ENCODE measurements at regions not wholly inside any gene's neighbourhood (a gene's known extent, or its start where the extent isn't known, plus 50 kb on each side); places are given as distances from the start of the nearest gene placed in this dataset.
A peak's percentile ranks its signal among the peaks of the same experiment; 100 is the strongest.

DNA sequence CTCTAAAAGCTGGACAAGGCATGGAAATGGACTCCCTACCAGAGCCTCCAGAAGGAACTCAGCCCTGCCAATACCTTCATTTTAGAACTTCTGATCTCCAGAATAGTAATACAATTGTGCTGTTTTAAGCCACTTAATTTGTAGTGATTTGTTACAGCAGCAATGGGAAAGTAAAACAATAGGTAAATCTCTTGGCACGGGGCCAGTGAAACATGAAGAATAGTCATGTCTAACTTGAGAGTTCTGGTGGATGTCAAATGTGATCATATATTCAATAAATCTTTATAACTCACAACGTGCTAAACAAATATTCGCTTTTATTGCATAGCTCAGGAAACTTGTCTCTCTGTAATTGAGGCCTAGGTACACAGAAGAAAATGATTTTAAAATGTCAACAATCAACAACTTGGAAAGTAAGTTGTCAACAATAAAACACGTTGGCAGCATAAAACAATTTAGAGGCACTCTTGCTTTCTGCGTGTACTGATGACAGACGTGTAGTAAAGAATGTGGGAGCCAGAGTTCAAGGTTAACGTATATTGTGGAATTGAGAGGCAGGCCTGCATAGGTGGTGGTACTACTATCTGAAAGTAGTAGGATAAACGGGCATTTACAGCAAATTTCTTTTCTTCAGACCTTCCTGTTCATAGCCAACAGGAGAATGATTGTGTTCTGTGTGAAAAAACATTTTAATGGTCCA lies 140.5 kb upstream of the OPRM1 start:
- H3K9me3 ChIP-seq (ENCODE audit: low read length) = no peaks in the 10 kb centered on the region
- H3K79me2 ChIP-seq (replicated peaks; ENCODE audit: insufficient read depth, low read length) = no peaks in the 10 kb centered on the region
- H3K4me3 ChIP-seq (ENCODE audit: low read length) = no peak overlapping the region
- no peak overlapping the region for H2AFZ ChIP-seq (ENCODE audit: low read depth, low read length)
- no peaks in the 10 kb centered on the region for H4K20me1 ChIP-seq (ENCODE audit: insufficient read depth)
- no peak overlapping the region for H3K9ac ChIP-seq (ENCODE audit: low read length)
- no peaks in the 10 kb centered on the region for H3K36me3 ChIP-seq (ENCODE audit: insufficient read depth, low read length)
- H3K9me2 ChIP-seq (ENCODE audit: insufficient read depth, low read length) = no peaks in the 10 kb centered on the region
- no peak overlapping the region for H3K4me2 ChIP-seq (ENCODE audit: low read length)
- no peaks in the 10 kb centered on the region for H3K27me3 ChIP-seq (ENCODE audit: insufficient read depth, low read depth, low read length)
- H3F3A ChIP-seq (ENCODE audit: insufficient read depth, low read length, poor library complexity, severe bottlenecking) = no peaks in the 10 kb centered on the region
- TF ChIP-seq TAF1 (IDR thresholded peaks at IDR 0.05; ENCODE audit: low read depth) (no peak), EZH2 (IDR thresholded peaks at IDR 0.05; ENCODE audit: borderline replicate concordance, insufficient read depth, low read length, poor library complexity, severe bottlenecking) (no peak), MXI1 (conservative IDR thresholded peaks at IDR 0.05; ENCODE audit: poor library complexity, severe bottlenecking) (no peak), SMC3 (conservative IDR thresholded peaks at IDR 0.05; ENCODE audit: poor library complexity) (no peak), RAD21 (conservative IDR thresholded peaks at IDR 0.05) (no peak), POLR2AphosphoS5 (IDR thresholded peaks at IDR 0.05) (no peak), EP300 (conservative IDR thresholded peaks at IDR 0.05; ENCODE audit: poor library complexity, severe bottlenecking) (no peak)
- TF ChIP-seq, protein P1, sequence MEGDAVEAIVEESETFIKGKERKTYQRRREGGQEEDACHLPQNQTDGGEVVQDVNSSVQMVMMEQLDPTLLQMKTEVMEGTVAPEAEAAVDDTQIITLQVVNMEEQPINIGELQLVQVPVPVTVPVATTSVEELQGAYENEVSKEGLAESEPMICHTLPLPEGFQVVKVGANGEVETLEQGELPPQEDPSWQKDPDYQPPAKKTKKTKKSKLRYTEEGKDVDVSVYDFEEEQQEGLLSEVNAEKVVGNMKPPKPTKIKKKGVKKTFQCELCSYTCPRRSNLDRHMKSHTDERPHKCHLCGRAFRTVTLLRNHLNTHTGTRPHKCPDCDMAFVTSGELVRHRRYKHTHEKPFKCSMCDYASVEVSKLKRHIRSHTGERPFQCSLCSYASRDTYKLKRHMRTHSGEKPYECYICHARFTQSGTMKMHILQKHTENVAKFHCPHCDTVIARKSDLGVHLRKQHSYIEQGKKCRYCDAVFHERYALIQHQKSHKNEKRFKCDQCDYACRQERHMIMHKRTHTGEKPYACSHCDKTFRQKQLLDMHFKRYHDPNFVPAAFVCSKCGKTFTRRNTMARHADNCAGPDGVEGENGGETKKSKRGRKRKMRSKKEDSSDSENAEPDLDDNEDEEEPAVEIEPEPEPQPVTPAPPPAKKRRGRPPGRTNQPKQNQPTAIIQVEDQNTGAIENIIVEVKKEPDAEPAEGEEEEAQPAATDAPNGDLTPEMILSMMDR (IDR thresholded peaks at IDR 0.05; ENCODE audit: poor library complexity, severe bottlenecking) = no peak
- TF ChIP-seq, protein P2, sequence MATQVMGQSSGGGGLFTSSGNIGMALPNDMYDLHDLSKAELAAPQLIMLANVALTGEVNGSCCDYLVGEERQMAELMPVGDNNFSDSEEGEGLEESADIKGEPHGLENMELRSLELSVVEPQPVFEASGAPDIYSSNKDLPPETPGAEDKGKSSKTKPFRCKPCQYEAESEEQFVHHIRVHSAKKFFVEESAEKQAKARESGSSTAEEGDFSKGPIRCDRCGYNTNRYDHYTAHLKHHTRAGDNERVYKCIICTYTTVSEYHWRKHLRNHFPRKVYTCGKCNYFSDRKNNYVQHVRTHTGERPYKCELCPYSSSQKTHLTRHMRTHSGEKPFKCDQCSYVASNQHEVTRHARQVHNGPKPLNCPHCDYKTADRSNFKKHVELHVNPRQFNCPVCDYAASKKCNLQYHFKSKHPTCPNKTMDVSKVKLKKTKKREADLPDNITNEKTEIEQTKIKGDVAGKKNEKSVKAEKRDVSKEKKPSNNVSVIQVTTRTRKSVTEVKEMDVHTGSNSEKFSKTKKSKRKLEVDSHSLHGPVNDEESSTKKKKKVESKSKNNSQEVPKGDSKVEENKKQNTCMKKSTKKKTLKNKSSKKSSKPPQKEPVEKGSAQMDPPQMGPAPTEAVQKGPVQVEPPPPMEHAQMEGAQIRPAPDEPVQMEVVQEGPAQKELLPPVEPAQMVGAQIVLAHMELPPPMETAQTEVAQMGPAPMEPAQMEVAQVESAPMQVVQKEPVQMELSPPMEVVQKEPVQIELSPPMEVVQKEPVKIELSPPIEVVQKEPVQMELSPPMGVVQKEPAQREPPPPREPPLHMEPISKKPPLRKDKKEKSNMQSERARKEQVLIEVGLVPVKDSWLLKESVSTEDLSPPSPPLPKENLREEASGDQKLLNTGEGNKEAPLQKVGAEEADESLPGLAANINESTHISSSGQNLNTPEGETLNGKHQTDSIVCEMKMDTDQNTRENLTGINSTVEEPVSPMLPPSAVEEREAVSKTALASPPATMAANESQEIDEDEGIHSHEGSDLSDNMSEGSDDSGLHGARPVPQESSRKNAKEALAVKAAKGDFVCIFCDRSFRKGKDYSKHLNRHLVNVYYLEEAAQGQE (IDR thresholded peaks at IDR 0.05; ENCODE audit: borderline replicate concordance) = no peak
- H3K27ac ChIP-seq (ENCODE audit: low read length) = no peak overlapping the region

DNA sequence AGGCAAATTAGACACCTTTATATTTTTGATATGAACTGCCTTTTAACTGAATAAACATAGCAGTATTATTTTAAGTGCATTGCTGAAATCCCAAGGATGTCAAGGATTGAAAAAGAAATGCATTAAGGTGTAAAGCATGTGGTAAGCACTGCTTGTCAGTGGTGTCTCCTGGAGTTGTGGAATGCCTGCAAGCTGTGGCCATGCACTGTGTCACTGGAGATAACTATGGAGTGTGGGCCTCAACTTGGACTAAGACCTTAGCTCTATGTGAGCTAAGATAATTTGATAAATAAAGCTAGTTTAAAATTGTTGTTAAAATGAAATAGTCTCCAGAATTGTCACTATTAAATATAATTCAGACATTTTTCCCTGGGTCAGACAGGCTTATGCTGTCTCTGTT lies 156.6 kb upstream of the OPRM1 start:
- no peaks in the 10 kb centered on the region for H3K27me3 ChIP-seq (ENCODE audit: insufficient read depth, low read depth, low read length)
- H3K9me3 ChIP-seq (ENCODE audit: low read length) = no peaks in the 10 kb centered on the region
- H3F3A ChIP-seq (ENCODE audit: insufficient read depth, low read length, poor library complexity, severe bottlenecking) = no peaks in the 10 kb centered on the region
- no peak overlapping the region for H3K9ac ChIP-seq (ENCODE audit: low read length)
- TF ChIP-seq RAD21 (conservative IDR thresholded peaks at IDR 0.05) (peak; percentile 15), TAF1 (IDR thresholded peaks at IDR 0.05; ENCODE audit: low read depth) (no peak)
- TF ChIP-seq, protein P1 (IDR thresholded peaks at IDR 0.05; ENCODE audit: poor library complexity, severe bottlenecking) = no peak
- H4K20me1 ChIP-seq (ENCODE audit: insufficient read depth) = no peaks in the 10 kb centered on the region
- no peak overlapping the region for H3K4me2 ChIP-seq (ENCODE audit: low read length)
- H3K9me2 ChIP-seq (ENCODE audit: insufficient read depth, low read length) = no peaks in the 10 kb centered on the region
- H3K36me3 ChIP-seq (ENCODE audit: insufficient read depth, low read length) = no peaks in the 10 kb centered on the region
- no peaks in the 10 kb centered on the region for H3K79me2 ChIP-seq (replicated peaks; ENCODE audit: insufficient read depth, low read length)
- H3K4me3 ChIP-seq (ENCODE audit: low read length) = no peak overlapping the region
- H3K27ac ChIP-seq (ENCODE audit: low read length) = no peak overlapping the region
- no peak overlapping the region for H2AFZ ChIP-seq (ENCODE audit: low read depth, low read length)

All from neural cell (in vitro differentiated cells).